ENCODE measurements at regions not wholly inside any gene's neighbourhood (a gene's known extent, or its start where the extent isn't known, plus 50 kb on each side); places are given as distances from the start of the nearest gene placed in this dataset.
"Not testable (repeated sequence)": the region's sequence is repeated elsewhere in the genome, so short reads cannot be mapped to it uniquely, and the experiment has no call there.

GRCh38 chrX:89635887-89636286 lies 285.8 kb upstream of the TGIF2LX start:
- H3K9me2 ChIP-seq (ENCODE audit: insufficient read depth, low read length); H2AFZ ChIP-seq (ENCODE audit: low read length); H3K79me2 ChIP-seq (ENCODE audit: insufficient read depth, low read depth, low read length); H3K4me2 ChIP-seq (ENCODE audit: low read length); CTCF ChIA-PET (ENCODE audit: unreplicated experiment); DNase-seq (ENCODE audit: low spot score); H3K4me1 ChIP-seq (ENCODE audit: insufficient read depth, low read length, poor library complexity, severe bottlenecking); H3K27ac ChIP-seq (ENCODE audit: low read depth, low read length, poor library complexity, severe bottlenecking); POLR2A ChIA-PET; H3K4me3 ChIP-seq (ENCODE audit: low read depth, low read length, poor library complexity, severe bottlenecking); H3K9me3 ChIP-seq (ENCODE audit: low read length); H3K36me3 ChIP-seq (ENCODE audit: insufficient read depth, low read length); BruUV-seq (replicated peaks); H4K20me1 ChIP-seq (ENCODE audit: insufficient read depth, low read length); intact Hi-C loops (cut with micrococcal nuclease; ENCODE audit: unreplicated experiment): not testable (repeated sequence)

- H3K9me3 ChIP-seq (ENCODE audit: low read length); H3K4me1 ChIP-seq (ENCODE audit: insufficient read depth, low read length, poor library complexity, severe bottlenecking); H3K9me2 ChIP-seq (ENCODE audit: insufficient read depth, low read length); H3K27ac ChIP-seq (ENCODE audit: low read depth, low read length, poor library complexity, severe bottlenecking); H3K79me2 ChIP-seq (ENCODE audit: insufficient read depth, low read depth, low read length); H3K4me2 ChIP-seq (ENCODE audit: low read length); BruUV-seq (replicated peaks); intact Hi-C loops (cut with micrococcal nuclease; ENCODE audit: unreplicated experiment); H3K4me3 ChIP-seq (ENCODE audit: low read depth, low read length, poor library complexity, severe bottlenecking); POLR2A ChIA-PET; H2AFZ ChIP-seq (ENCODE audit: low read length); DNase-seq (ENCODE audit: low spot score); CTCF ChIA-PET (ENCODE audit: unreplicated experiment); H4K20me1 ChIP-seq (ENCODE audit: insufficient read depth, low read length); H3K36me3 ChIP-seq (ENCODE audit: insufficient read depth, low read length): not testable (repeated sequence)
Observed at GRCh38 chrX:89658662-89659061, 263.0 kb upstream of the TGIF2LX start.

- CTCF ChIA-PET (ENCODE audit: unreplicated experiment); H3K4me1 ChIP-seq (ENCODE audit: insufficient read depth, low read length, poor library complexity, severe bottlenecking); H3K9me2 ChIP-seq (ENCODE audit: insufficient read depth, low read length); H4K20me1 ChIP-seq (ENCODE audit: insufficient read depth, low read length); H3K4me2 ChIP-seq (ENCODE audit: low read length); H3K4me3 ChIP-seq (ENCODE audit: low read depth, low read length, poor library complexity, severe bottlenecking); H3K36me3 ChIP-seq (ENCODE audit: insufficient read depth, low read length); H2AFZ ChIP-seq (ENCODE audit: low read length); BruUV-seq (replicated peaks); DNase-seq (ENCODE audit: low spot score); H3K79me2 ChIP-seq (ENCODE audit: insufficient read depth, low read depth, low read length); H3K27ac ChIP-seq (ENCODE audit: low read depth, low read length, poor library complexity, severe bottlenecking); POLR2A ChIA-PET; intact Hi-C loops (cut with micrococcal nuclease; ENCODE audit: unreplicated experiment); H3K9me3 ChIP-seq (ENCODE audit: low read length): not testable (repeated sequence)
Observed at GRCh38 chrX:89706481-89706880, 215.2 kb upstream of the TGIF2LX start.

- H3K9me3 ChIP-seq (ENCODE audit: low read length); H4K20me1 ChIP-seq (ENCODE audit: insufficient read depth, low read length); H3K9me2 ChIP-seq (ENCODE audit: insufficient read depth, low read length); H3K79me2 ChIP-seq (ENCODE audit: insufficient read depth, low read depth, low read length); H3K4me2 ChIP-seq (ENCODE audit: low read length); BruUV-seq (replicated peaks); H3K4me3 ChIP-seq (ENCODE audit: low read depth, low read length, poor library complexity, severe bottlenecking); intact Hi-C loops (cut with micrococcal nuclease; ENCODE audit: unreplicated experiment); H3K4me1 ChIP-seq (ENCODE audit: insufficient read depth, low read length, poor library complexity, severe bottlenecking); DNase-seq (ENCODE audit: low spot score); H3K27ac ChIP-seq (ENCODE audit: low read depth, low read length, poor library complexity, severe bottlenecking); H2AFZ ChIP-seq (ENCODE audit: low read length); H3K36me3 ChIP-seq (ENCODE audit: insufficient read depth, low read length); CTCF ChIA-PET (ENCODE audit: unreplicated experiment); POLR2A ChIA-PET: not testable (repeated sequence)
Observed at GRCh38 chrX:89707363-89707927, 214.3 kb upstream of the TGIF2LX start.

- H3K9me2 ChIP-seq (ENCODE audit: insufficient read depth, low read length); BruUV-seq (replicated peaks); H3K4me1 ChIP-seq (ENCODE audit: insufficient read depth, low read length, poor library complexity, severe bottlenecking); CTCF ChIA-PET (ENCODE audit: unreplicated experiment); H3K9me3 ChIP-seq (ENCODE audit: low read length); H3K4me3 ChIP-seq (ENCODE audit: low read depth, low read length, poor library complexity, severe bottlenecking); H3K36me3 ChIP-seq (ENCODE audit: insufficient read depth, low read length); H3K79me2 ChIP-seq (ENCODE audit: insufficient read depth, low read depth, low read length); DNase-seq (ENCODE audit: low spot score); H4K20me1 ChIP-seq (ENCODE audit: insufficient read depth, low read length); intact Hi-C loops (cut with micrococcal nuclease; ENCODE audit: unreplicated experiment); H3K27ac ChIP-seq (ENCODE audit: low read depth, low read length, poor library complexity, severe bottlenecking); H3K4me2 ChIP-seq (ENCODE audit: low read length); H2AFZ ChIP-seq (ENCODE audit: low read length): not testable (repeated sequence)
- POLR2A ChIA-PET = interaction anchor here (0.5 kb wide), 1 partner anchor 1052 kb away, joined by 4 read pairs; no protein-coding TSS in a partner anchor
Observed at GRCh38 chrX:89734367-89734766, 187.3 kb upstream of the TGIF2LX start.

GRCh38 chrX:89756466-89756865 lies 165.2 kb upstream of the TGIF2LX start:
- POLR2A ChIA-PET; H3K27ac ChIP-seq (ENCODE audit: low read depth, low read length, poor library complexity, severe bottlenecking); H3K9me3 ChIP-seq (ENCODE audit: low read length); BruUV-seq (replicated peaks); CTCF ChIA-PET (ENCODE audit: unreplicated experiment); H3K9me2 ChIP-seq (ENCODE audit: insufficient read depth, low read length); H3K36me3 ChIP-seq (ENCODE audit: insufficient read depth, low read length); H4K20me1 ChIP-seq (ENCODE audit: insufficient read depth, low read length); H3K4me3 ChIP-seq (ENCODE audit: low read depth, low read length, poor library complexity, severe bottlenecking); DNase-seq (ENCODE audit: low spot score); H3K4me2 ChIP-seq (ENCODE audit: low read length); H2AFZ ChIP-seq (ENCODE audit: low read length); H3K79me2 ChIP-seq (ENCODE audit: insufficient read depth, low read depth, low read length); intact Hi-C loops (cut with micrococcal nuclease; ENCODE audit: unreplicated experiment); H3K4me1 ChIP-seq (ENCODE audit: insufficient read depth, low read length, poor library complexity, severe bottlenecking): not testable (repeated sequence)

All from OCI-LY7 (cell line).